Gastroesophageal sphincter (tissue), 4 donors: ENCODE measurements at regions not wholly inside any gene's neighbourhood (a gene's known extent, or its start where the extent isn't known, plus 50 kb on each side); places are given as distances from the start of the nearest gene placed in this dataset.

Source experiments
- ATAC-seq: fragments of 150-250 bp; one replicate; pipeline ENCODE4 v1.9.1; 2016; ENCODE audit warnings: mild to moderate bottlenecking, moderate library complexity
- H3K27ac ChIP-seq, 4 donors: fragments of 200-600 bp; sonication (generic) in 3 of 4; 1 replicate in 3 of 4; 2 replicates in 1 of 4; pipeline ENCODE4 v1.5.1; 2016 to 2019
- H3K27me3 ChIP-seq: fragments of 200-600 bp; sonication (generic); one replicate; pipeline ENCODE4 v1.5.1; 2019
- H3K36me3 ChIP-seq, 2 donors: fragments of 200-600 bp; sonication (generic); one replicate each; pipeline ENCODE4 v1.5.1; 2019; ENCODE audit warnings: control low read depth in 1 of 2
- H3K4me1 ChIP-seq, 3 donors: fragments of 200-600 bp; sonication (generic); 1 replicate in 2 of 3; 2 replicates in 1 of 3; pipeline ENCODE4 v1.5.1; 2016 to 2019; ENCODE audit warnings: control low read depth in 2 of 3
- H3K4me3 ChIP-seq, 2 donors: fragments of 200-600 bp; sonication (generic); one replicate each; pipeline ENCODE4 v1.5.1; 2019; ENCODE audit warnings: mild to moderate bottlenecking in 1 of 2, moderate library complexity in 1 of 2
- H3K9me3 ChIP-seq, 3 donors: fragments of 200-600 bp; sonication (generic); one replicate each; pipeline ENCODE4 v1.5.1; 2017 to 2019; ENCODE audit warnings: control low read depth in 2 of 3
- EP300 ChIP-seq: sonication (generic); formaldehyde crosslinking; IDR thresholded peaks from one replicate; pipeline ENCODE4 v1.6.1; 2017; ENCODE audit warnings: antibody characterized with exemption, mild to moderate bottlenecking
- POLR2A ChIP-seq, 2 donors: fragments of 450-650 bp; IDR thresholded peaks; one replicate each; pipeline ENCODE4 v1.6.1; 2017; ENCODE audit warnings: antibody characterized with exemption in 2 of 2, mild to moderate bottlenecking in 2 of 2, moderate library complexity in 1 of 2
- POLR2AphosphoS5 ChIP-seq: sonication (generic); formaldehyde crosslinking; IDR thresholded peaks from one replicate; pipeline ENCODE4 v1.6.1; 2017; ENCODE audit warnings: antibody characterized with exemption
- whole genome bisulfite sequencing, 2 donors: methylation state at CpG; one replicate each; pipeline ENCODE4 v1.1.5; 2018; ENCODE audit warnings: low coverage in 1 of 2; 5-methylcytosine and 5-hydroxymethylcytosine counted together
- TF ChIP-seq, protein P1 (sequence below), 4 experiments: fragments of 200-600 bp in 2 of 4; fragments of 450-650 bp in 2 of 4; sonication (generic) in 1 of 4; IDR thresholded peaks; one replicate each; pipeline ENCODE4 v1.5.1; 2017 to 2019; ENCODE audit warnings: antibody characterized with exemption in 4 of 4, mild to moderate bottlenecking in 2 of 4, moderate library complexity in 2 of 4

DNA sequence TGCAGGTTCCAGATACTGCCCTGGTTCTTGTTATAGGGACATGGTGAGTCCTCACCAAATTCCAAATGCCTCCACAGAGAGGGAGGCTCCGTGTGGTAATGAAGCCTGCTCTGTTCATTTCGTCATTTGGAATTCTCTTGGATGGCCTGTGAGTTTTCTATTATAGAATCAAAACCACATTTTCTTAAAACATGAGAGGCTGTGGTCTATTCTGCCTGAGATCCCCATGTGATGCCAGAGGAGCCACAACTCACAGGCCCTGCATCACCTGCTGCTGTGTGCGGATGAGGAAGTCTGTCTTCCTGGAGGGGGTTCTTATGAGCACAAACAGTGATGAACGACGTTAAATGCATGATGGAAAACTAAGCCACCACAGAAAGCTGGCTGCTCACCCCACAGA is 264.4 kb downstream of the UQCRFS1 start:
- Histone ChIP-seq H3K27ac (no peak overlapping the region), H3K27me3 (peaks cover 34% of the 10 kb centered on the region), H3K36me3 (no peaks in the 10 kb centered on the region), H3K4me3 (no peak overlapping the region), H3K9me3 (no peaks in the 10 kb centered on the region), H3K4me1 (no peaks in the 10 kb centered on the region)
- 18% methylated on average over 2 of the region's 5 CpGs; no CpG with 5 or more reads in 1 of the 2 donors for WGBS, 2 donors
- no peak for ATAC-seq
- TF ChIP-seq, protein P1, sequence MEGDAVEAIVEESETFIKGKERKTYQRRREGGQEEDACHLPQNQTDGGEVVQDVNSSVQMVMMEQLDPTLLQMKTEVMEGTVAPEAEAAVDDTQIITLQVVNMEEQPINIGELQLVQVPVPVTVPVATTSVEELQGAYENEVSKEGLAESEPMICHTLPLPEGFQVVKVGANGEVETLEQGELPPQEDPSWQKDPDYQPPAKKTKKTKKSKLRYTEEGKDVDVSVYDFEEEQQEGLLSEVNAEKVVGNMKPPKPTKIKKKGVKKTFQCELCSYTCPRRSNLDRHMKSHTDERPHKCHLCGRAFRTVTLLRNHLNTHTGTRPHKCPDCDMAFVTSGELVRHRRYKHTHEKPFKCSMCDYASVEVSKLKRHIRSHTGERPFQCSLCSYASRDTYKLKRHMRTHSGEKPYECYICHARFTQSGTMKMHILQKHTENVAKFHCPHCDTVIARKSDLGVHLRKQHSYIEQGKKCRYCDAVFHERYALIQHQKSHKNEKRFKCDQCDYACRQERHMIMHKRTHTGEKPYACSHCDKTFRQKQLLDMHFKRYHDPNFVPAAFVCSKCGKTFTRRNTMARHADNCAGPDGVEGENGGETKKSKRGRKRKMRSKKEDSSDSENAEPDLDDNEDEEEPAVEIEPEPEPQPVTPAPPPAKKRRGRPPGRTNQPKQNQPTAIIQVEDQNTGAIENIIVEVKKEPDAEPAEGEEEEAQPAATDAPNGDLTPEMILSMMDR (IDR thresholded peaks at IDR 0.05), result no peak
- TF ChIP-seq POLR2A (IDR thresholded peaks at IDR 0.05), result no peak
- TF ChIP-seq POLR2AphosphoS5, result no peak
- TF ChIP-seq EP300, result no peak

DNA sequence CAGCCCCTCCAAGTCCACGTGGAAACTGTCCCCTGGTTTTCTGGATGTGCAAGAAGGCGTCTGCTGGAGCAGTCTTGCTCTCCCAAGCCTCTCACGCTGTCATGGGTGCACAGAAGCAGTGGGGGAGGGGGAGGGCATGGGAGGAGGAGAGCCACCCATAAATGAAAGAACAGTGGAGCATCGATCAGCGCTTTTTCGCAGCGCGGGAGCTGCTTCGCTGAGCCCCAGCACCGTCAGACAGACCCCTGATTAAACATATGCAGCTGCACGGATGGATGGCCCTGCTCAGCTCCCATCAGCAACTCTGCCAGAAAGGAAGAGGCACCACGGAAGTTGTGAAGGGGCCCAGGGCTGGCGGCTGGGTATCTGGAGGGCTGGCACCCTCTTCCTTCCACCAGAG is 264.9 kb downstream of the UQCRFS1 start:
- H3K27ac ChIP-seq, result no peak overlapping the region
- no peaks in the 10 kb centered on the region for H3K9me3 ChIP-seq
- WGBS, 2 donors, result 20% methylated on average over 1 of the region's 13 CpGs; no CpG with 5 or more reads in 1 of the 2 donors
- TF ChIP-seq EP300 (no peak), POLR2A (IDR thresholded peaks at IDR 0.05) (no peak), POLR2AphosphoS5 (no peak)
- TF ChIP-seq, protein P1 (IDR thresholded peaks at IDR 0.05), result no peak
- no peaks in the 10 kb centered on the region for H3K36me3 ChIP-seq
- H3K4me3 ChIP-seq, result no peak overlapping the region
- H3K27me3 ChIP-seq, result peaks cover 36% of the 10 kb centered on the region
- no peaks in the 10 kb centered on the region for H3K4me1 ChIP-seq
- ATAC-seq, result no peak

DNA sequence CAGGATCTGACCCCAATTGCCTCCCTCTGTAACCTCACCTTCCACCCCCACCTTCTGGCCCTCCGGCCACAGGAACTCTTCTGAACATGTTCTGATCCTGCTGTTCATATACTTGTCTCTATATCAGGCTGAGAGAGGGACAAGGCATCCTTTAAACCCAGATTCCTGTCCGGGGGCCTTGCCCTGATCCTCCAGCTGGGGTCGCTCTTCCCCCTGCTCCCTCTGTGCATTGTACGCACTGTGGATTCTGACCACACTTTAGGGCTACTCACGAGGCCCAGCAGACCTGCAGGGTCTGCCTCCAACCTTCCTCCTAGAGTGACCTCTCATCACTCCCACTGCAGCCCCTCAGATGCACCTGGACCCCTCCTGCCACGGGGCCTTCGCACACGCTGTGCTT is 269.3 kb downstream of the UQCRFS1 start:
- no peak overlapping the region for H3K27ac ChIP-seq
- no peaks in the 10 kb centered on the region for H3K9me3 ChIP-seq
- H3K4me1 ChIP-seq, result no peaks in the 10 kb centered on the region
- no peak for ATAC-seq
- H3K36me3 ChIP-seq, result no peaks in the 10 kb centered on the region
- peaks cover 35% of the 10 kb centered on the region for H3K27me3 ChIP-seq
- WGBS, 2 donors, result 82 to 88% methylated on average over 7 to 8 of the region's 8 CpGs
- TF ChIP-seq POLR2A (IDR thresholded peaks at IDR 0.05), result no peak
- TF ChIP-seq, protein P1 (IDR thresholded peaks at IDR 0.05), result no peak
- no peak for TF ChIP-seq EP300
- TF ChIP-seq POLR2AphosphoS5, result no peak
- no peak overlapping the region for H3K4me3 ChIP-seq

DNA sequence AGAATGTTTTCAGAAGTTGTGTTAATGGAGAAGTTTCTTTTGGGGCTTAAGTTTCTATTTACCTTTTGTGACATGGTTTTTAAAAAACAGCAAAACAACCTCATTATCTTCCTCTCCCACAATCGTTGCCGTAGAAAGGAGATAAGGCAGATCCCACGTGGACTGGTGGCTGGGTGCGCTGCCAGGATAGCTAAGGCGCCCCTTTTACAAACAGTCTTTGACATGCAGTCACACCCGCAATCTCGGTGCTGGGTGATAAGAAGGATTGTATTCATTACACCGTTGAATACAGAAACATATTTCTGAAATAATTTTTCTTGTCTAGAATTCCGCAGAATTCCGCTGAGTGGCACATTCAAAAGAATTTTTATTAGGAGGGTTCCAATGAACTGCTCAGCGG is 271.1 kb downstream of the UQCRFS1 start:
- no peaks in the 10 kb centered on the region for H3K4me1 ChIP-seq
- no peak for ATAC-seq
- H3K27me3 ChIP-seq, result peaks cover 19% of the 10 kb centered on the region
- WGBS, 2 donors, result 18 to 67% methylated on average over 9 to 11 of the region's 11 CpGs
- H3K4me3 ChIP-seq, result no peak overlapping the region
- TF ChIP-seq EP300 (no peak), POLR2A (IDR thresholded peaks at IDR 0.05) (no peak), POLR2AphosphoS5 (no peak)
- TF ChIP-seq, protein P1 (IDR thresholded peaks at IDR 0.05), result no peak
- no peaks in the 10 kb centered on the region for H3K36me3 ChIP-seq
- no peak overlapping the region for H3K27ac ChIP-seq
- H3K9me3 ChIP-seq, result no peaks in the 10 kb centered on the region

DNA sequence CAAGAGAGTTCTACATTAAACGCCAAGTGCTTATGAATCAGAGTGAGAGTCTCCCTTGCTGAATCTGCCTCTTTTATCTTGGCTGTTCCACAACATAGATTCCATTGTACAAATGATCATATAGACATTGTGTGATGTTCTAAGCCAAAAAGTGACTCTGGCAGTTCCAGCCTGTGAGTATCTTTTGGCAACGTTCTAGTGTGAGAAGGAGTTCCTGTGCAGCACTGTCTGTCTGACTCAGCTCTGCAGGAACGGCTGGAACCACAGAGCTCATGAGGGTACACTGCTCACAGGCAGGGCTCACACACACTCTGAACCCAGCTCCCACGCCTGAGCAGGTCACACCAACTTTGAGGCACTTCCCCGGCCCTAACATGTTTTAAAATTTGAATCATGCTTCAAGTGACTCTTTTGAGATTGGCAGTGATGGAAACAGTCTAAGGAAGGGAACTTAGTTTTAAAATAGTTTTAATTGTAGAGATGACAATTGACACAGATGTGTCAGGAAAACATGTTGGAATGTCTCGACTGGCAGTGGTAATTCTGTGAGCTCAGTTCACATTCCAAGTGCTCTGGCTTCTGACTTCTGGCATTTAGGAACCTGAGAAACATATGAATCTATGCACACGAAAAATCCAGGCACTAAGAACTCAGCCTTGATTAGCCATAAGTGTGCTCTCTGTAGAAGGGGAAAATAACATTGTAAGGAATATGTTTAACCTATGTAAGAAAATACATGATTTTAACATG is 272.0 kb downstream of the UQCRFS1 start:
- H3K9me3 ChIP-seq, result no peaks in the 10 kb centered on the region
- no peak for ATAC-seq
- WGBS, 2 donors, result 25 to 47% methylated on average over 5 to 7 of the region's 7 CpGs
- TF ChIP-seq EP300, result no peak
- no peak for TF ChIP-seq POLR2A (IDR thresholded peaks at IDR 0.05)
- TF ChIP-seq POLR2AphosphoS5, result no peak
- TF ChIP-seq, protein P1 (IDR thresholded peaks at IDR 0.05), result no peak
- no peaks in the 10 kb centered on the region for H3K36me3 ChIP-seq
- no peak overlapping the region for H3K27ac ChIP-seq
- no peaks in the 10 kb centered on the region for H3K4me1 ChIP-seq
- no peak overlapping the region for H3K4me3 ChIP-seq
- peaks cover 13% of the 10 kb centered on the region for H3K27me3 ChIP-seq
